Peyer's patch (tissue), 4 donors: ENCODE measurements at regions not wholly inside any gene's neighbourhood (a gene's known extent, or its start where the extent isn't known, plus 50 kb on each side); places are given as distances from the start of the nearest gene placed in this dataset.

Experiments used
- POLR2A ChIP-seq, 2 donors: fragments of 450-650 bp; IDR thresholded peaks; one replicate each; pipeline ENCODE4 v1.5.1; 2017; ENCODE audit warnings: antibody characterized with exemption in 2 of 2, mild to moderate bottlenecking in 2 of 2, moderate library complexity in 2 of 2
- TF ChIP-seq, protein P1 (sequence below), 6 experiments: fragments of 450-650 bp in 4 of 6; fragments of 200-600 bp in 2 of 6; sonication (generic) in 1 of 6; IDR thresholded peaks; one replicate each; pipeline ENCODE4 v1.5.1; 2017 to 2019; ENCODE audit warnings: antibody characterized with exemption in 6 of 6, mild to moderate bottlenecking in 3 of 6, moderate library complexity in 1 of 6

DNA sequence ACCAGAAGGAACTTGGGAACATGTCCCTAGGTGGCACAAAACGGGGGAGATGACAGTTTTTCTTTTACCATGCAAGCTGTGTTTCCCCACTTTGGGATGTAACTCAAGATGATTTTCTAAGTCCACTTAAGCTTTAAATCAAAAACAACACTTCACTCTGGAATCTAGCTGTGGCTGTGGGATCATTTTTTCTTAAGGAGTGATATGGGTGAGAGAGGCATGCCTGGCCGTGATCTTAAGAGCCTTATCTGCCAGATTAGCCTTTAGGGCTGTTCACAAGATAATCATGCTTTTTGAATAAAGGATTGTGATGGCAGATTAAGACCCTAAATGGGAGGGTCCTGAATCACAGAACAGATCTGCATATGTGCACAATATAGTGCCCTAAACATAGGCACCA lies 384.8 kb upstream of the SEMA6D start:
- TF ChIP-seq, protein P1, sequence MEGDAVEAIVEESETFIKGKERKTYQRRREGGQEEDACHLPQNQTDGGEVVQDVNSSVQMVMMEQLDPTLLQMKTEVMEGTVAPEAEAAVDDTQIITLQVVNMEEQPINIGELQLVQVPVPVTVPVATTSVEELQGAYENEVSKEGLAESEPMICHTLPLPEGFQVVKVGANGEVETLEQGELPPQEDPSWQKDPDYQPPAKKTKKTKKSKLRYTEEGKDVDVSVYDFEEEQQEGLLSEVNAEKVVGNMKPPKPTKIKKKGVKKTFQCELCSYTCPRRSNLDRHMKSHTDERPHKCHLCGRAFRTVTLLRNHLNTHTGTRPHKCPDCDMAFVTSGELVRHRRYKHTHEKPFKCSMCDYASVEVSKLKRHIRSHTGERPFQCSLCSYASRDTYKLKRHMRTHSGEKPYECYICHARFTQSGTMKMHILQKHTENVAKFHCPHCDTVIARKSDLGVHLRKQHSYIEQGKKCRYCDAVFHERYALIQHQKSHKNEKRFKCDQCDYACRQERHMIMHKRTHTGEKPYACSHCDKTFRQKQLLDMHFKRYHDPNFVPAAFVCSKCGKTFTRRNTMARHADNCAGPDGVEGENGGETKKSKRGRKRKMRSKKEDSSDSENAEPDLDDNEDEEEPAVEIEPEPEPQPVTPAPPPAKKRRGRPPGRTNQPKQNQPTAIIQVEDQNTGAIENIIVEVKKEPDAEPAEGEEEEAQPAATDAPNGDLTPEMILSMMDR (IDR thresholded peaks at IDR 0.05), result no peak
- TF ChIP-seq POLR2A (IDR thresholded peaks at IDR 0.05), result no peak
